Osteocyte (in vitro differentiated cells): ENCODE measurements at regions not wholly inside any gene's neighbourhood (a gene's known extent, or its start where the extent isn't known, plus 50 kb on each side); places are given as distances from the start of the nearest gene placed in this dataset.

ENCODE experiments used
- DNase-seq: peaks from one replicate; pipeline ENCODE4 v3.0.0; 2021; ENCODE audit warnings: mixed read lengths; ENCODE audit not compliant: unreplicated experiment; ENCODE audit errors: extremely low spot score
- H3K27ac Mint-ChIP-seq: one replicate; pipeline ENCODE4 v1.8.0; 2021; ENCODE audit warnings: mild to moderate bottlenecking, mixed read lengths; ENCODE audit not compliant: unreplicated experiment
- H3K27me3 Mint-ChIP-seq: one replicate; pipeline ENCODE4 v1.8.0; 2021; ENCODE audit warnings: mixed read lengths; ENCODE audit not compliant: unreplicated experiment
- H3K36me3 Mint-ChIP-seq: one replicate; pipeline ENCODE4 v1.8.0; 2021; ENCODE audit warnings: mixed read lengths; ENCODE audit not compliant: unreplicated experiment
- H3K4me1 Mint-ChIP-seq: one replicate; pipeline ENCODE4 v1.8.0; 2021; ENCODE audit warnings: mixed read lengths; ENCODE audit not compliant: unreplicated experiment
- H3K4me3 Mint-ChIP-seq: one replicate; pipeline ENCODE4 v1.8.0; 2021; ENCODE audit warnings: mild to moderate bottlenecking, moderate library complexity, mixed read lengths; ENCODE audit not compliant: unreplicated experiment
- H3K9me3 Mint-ChIP-seq: one replicate; pipeline ENCODE4 v1.8.0; 2021; ENCODE audit warnings: mixed read lengths; ENCODE audit not compliant: unreplicated experiment
- TF ChIP-seq, protein P1 (sequence below): fragments of 200-600 bp; sonication (generic); IDR thresholded peaks from 2 replicates; pipeline ENCODE4 v1.5.0; 2021; ENCODE audit warnings: antibody characterized with exemption, mild to moderate bottlenecking, moderate library complexity

DNA sequence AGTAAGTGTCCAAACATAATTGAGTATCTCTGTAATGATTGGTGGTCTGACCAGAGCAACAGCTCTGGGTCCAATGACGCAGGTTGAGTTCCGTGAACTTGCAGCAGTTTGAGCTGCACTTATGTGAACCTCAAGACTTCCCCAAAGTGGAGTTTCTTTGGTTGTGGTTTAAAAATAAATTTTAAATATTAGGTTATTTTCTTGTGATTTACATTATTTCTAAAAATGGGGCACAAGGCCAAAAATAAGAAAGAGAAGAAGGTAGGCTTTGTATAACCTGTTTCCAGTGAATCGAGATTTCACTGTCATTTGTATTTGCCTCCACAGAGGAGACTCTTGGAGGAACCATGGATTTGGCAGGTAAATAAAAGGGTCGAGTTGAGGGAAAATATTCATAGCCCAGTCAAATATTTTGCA is 166.4 kb upstream of the ZNF217 start:
- no peaks in the 10 kb centered on the region for H3K27me3 Mint-ChIP-seq
- H3K27ac Mint-ChIP-seq: no peak overlapping the region
- H3K9me3 Mint-ChIP-seq: no peaks in the 10 kb centered on the region
- DNase-seq: no peak
- TF ChIP-seq, protein P1, sequence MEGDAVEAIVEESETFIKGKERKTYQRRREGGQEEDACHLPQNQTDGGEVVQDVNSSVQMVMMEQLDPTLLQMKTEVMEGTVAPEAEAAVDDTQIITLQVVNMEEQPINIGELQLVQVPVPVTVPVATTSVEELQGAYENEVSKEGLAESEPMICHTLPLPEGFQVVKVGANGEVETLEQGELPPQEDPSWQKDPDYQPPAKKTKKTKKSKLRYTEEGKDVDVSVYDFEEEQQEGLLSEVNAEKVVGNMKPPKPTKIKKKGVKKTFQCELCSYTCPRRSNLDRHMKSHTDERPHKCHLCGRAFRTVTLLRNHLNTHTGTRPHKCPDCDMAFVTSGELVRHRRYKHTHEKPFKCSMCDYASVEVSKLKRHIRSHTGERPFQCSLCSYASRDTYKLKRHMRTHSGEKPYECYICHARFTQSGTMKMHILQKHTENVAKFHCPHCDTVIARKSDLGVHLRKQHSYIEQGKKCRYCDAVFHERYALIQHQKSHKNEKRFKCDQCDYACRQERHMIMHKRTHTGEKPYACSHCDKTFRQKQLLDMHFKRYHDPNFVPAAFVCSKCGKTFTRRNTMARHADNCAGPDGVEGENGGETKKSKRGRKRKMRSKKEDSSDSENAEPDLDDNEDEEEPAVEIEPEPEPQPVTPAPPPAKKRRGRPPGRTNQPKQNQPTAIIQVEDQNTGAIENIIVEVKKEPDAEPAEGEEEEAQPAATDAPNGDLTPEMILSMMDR: no peak
- H3K4me1 Mint-ChIP-seq: peaks cover 15% of the 10 kb centered on the region
- H3K4me3 Mint-ChIP-seq: no peak overlapping the region
- H3K36me3 Mint-ChIP-seq: no peaks in the 10 kb centered on the region

DNA sequence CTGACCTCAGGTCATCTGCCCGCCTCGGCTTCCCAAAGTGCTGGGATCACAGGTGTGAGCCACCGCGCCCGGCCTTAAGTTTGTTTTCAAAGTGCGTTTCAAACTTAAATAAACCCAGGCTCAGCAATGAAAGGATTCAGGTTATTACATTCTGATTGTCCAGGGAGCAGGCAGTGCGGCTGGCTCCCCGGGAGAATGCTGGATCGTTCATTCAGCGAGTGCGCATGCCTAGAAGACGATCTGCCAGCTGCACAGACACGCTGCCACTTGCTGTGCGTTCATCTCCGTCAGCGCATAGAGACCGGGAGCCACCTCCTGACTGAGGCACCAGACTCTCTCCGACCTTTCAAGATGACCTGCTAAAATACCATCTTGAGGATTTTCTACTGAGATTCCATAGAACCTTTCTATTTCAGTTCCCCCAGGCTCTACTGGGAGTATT is 163.9 kb upstream of the ZNF217 start:
- peaks cover 2% of the 10 kb centered on the region for H3K4me1 Mint-ChIP-seq
- H3K9me3 Mint-ChIP-seq: no peaks in the 10 kb centered on the region
- no peak overlapping the region for H3K27ac Mint-ChIP-seq
- DNase-seq: no peak
- H3K36me3 Mint-ChIP-seq: no peaks in the 10 kb centered on the region
- no peak overlapping the region for H3K4me3 Mint-ChIP-seq
- TF ChIP-seq, protein P1: no peak
- no peaks in the 10 kb centered on the region for H3K27me3 Mint-ChIP-seq

DNA sequence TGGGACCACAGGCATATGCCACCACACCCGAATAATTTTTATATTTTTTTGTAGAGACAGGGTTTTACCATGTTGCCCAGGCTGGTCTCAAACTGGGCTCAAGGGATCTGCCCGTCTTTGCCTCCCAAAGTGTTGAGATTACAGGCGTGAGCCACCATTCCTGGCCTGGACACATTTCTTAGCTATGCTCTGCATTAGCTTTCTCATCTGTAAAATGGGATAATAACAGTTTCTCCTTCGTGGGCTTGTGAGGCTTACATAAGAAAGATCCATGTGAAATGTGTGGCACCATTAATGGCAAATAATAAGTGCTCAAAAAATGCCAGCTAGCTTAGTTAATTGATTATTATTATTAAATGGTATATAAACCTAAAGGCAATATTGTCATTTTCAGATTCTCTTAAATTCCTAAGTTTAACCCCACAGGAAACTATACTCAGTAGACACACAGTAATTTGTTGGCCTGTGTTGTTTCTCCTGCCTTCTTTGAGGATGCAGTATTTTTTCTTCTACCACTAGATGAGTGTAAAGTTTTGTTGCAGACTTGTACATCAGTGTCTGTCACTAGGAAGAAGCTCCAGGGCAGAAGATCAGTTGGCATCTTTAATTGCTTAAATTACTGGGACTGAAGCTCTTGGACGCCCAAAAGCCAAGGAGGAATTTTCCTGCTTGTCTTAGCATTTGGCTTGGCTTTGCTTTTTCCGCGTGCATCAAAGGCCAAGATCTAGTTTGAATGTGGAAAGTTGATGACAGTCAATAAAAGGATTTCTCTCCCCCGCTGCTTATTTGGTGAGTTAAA is 162.3 kb upstream of the ZNF217 start:
- DNase-seq: no peak
- no peak overlapping the region for H3K4me3 Mint-ChIP-seq
- peaks cover 16% of the 10 kb centered on the region for H3K4me1 Mint-ChIP-seq
- no peak overlapping the region for H3K27ac Mint-ChIP-seq
- TF ChIP-seq, protein P1: no peak
- no peaks in the 10 kb centered on the region for H3K9me3 Mint-ChIP-seq
- H3K27me3 Mint-ChIP-seq: no peaks in the 10 kb centered on the region
- H3K36me3 Mint-ChIP-seq: no peaks in the 10 kb centered on the region

DNA sequence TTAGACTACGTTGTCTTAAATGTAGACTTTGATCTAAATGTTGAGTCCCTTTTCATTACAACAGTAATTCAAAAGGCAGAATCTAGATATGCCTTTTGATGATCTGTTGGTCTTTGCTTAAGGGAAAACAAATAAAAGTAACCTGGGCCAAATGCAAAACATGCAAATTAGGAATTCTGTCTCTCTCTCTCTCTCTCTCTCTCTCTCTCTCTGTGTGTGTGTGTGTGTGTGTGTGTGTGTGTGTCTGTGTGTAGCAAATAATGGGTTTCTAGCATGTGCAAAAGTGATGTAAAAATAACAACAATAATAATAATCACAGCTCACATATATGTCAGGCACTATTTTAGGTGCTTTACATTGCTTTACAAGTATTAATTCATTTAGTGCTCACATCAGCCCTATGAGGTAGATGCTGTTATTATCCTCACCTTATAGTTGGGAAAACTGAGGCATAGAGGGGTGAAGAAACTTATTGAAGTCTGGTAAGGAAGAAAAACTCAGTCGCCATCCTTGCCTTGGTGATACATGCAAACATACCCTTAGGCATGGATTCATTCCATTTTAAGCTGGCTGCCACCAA is 160.3 kb upstream of the ZNF217 start:
- H3K36me3 Mint-ChIP-seq: no peaks in the 10 kb centered on the region
- no peak overlapping the region for H3K4me3 Mint-ChIP-seq
- H3K27ac Mint-ChIP-seq: no peak overlapping the region
- no peaks in the 10 kb centered on the region for H3K27me3 Mint-ChIP-seq
- no peaks in the 10 kb centered on the region for H3K9me3 Mint-ChIP-seq
- peaks cover 28% of the 10 kb centered on the region for H3K4me1 Mint-ChIP-seq
- no peak for DNase-seq
- TF ChIP-seq, protein P1: no peak
